A549 (cell line): ENCODE measurements at regions not wholly inside any gene's neighbourhood (a gene's known extent, or its start where the extent isn't known, plus 50 kb on each side); places are given as distances from the start of the nearest gene placed in this dataset.

Experiments used
- ATAC-seq, 2 experiments: fragments of 200-7000 bp in 1 of 2; fragments of >200 bp in 1 of 2; cut with Nextera tagmentation in 1 of 2; cut with Tn5 transposase in 1 of 2; 3 replicates each; pipeline versions ENCODE4 v1.8.0 to v1.9.1; 2018 to 2020; ENCODE audit warnings: mild to moderate bottlenecking in 1 of 2, moderate library complexity in 1 of 2
- CTCF ChIA-PET: fragments of 300-600 bp; sonication (Branson Sonifier 250); formaldehyde crosslinking; extraction: SDS; loops from one replicate; lab custom pipeline; 2021; ENCODE audit warnings: antibody characterized with exemption, inconsistent platforms; lab: Yijun Ruan, JAX
- POLR2A ChIA-PET: fragments of 350-600 bp; formaldehyde crosslinking; extraction: SDS; loops from one replicate; lab custom pipeline; 2021; ENCODE audit warnings: antibody characterized with exemption, inconsistent platforms; lab: Yijun Ruan, JAX
- DNase-seq, 2 experiments: peaks; one replicate each; pipeline versions ENCODE4 v3.0.0 to v3.0.0-alpha.2; 2011 to 2016; ENCODE audit warnings: low read depth in 1 of 2, low spot score in 1 of 2
- FAIRE-seq: peaks from 2 replicates; lab custom pipeline; 2011; peaks lifted over from hg19 to GRCh38; lab: Jason Lieb, UNC
- H3K27ac ChIP-seq, 2 experiments: fragments of >200 bp; sonication (Bioruptor Twin); formaldehyde crosslinking; 3 replicates each; pipeline ENCODE4 v1.5.1; 2016 to 2017
- H3K4me1 ChIP-seq: fragments of >200 bp; sonication (Bioruptor Twin); formaldehyde crosslinking; 3 replicates; pipeline ENCODE4 v1.6.1; 2016
- H3K4me2 ChIP-seq: fragments of >200 bp; sonication (Bioruptor Twin); formaldehyde crosslinking; 3 replicates; pipeline ENCODE4 v1.6.1; 2016
- H3K4me3 ChIP-seq: fragments of >200 bp; sonication (Bioruptor Twin); formaldehyde crosslinking; 3 replicates; pipeline ENCODE4 v1.5.1; 2016
- H3K9me3 ChIP-seq: fragments of >200 bp; sonication (Bioruptor Twin); formaldehyde crosslinking; 3 replicates; pipeline ENCODE4 v1.6.1; 2016
- CBX2 ChIP-seq: fragments of 200-600 bp; sonication (generic); IDR thresholded peaks from 2 replicates; pipeline ENCODE4 v1.6.1; 2016; ENCODE audit warnings: low read depth, mild to moderate bottlenecking, borderline replicate concordance
- CEBPB ChIP-seq, 2 experiments: fragments of >200 bp in 1 of 2; sonication (Bioruptor Twin) in 1 of 2; formaldehyde crosslinking in 1 of 2; IDR thresholded peaks; 2 replicates each; pipeline ENCODE4 v1.6.1; 2012 to 2016
- CHD4 ChIP-seq: fragments of 200-600 bp; sonication (generic); IDR thresholded peaks from 2 replicates; pipeline ENCODE4 v1.6.1; 2016; ENCODE audit warnings: antibody characterized with exemption, mild to moderate bottlenecking, borderline replicate concordance
- EP300 ChIP-seq, 2 experiments: fragments of >200 bp; sonication (Bioruptor Twin); formaldehyde crosslinking; IDR thresholded peaks; 2 replicates in 1 of 2; 3 replicates in 1 of 2; pipeline ENCODE4 v1.6.1; 2016 to 2017
- FOXS1 ChIP-seq: fragments of 250-450 bp; sonication (Bioruptor Pico); IDR thresholded peaks from 2 replicates; pipeline ENCODE4 v1.5.0; 2020; ENCODE audit warnings: mild to moderate bottlenecking, moderate library complexity
- HDAC2 ChIP-seq: fragments of 200-600 bp; sonication (generic); IDR thresholded peaks from 2 replicates; pipeline ENCODE4 v1.6.1; 2016
- HOXB13 ChIP-seq: fragments of 250-450 bp; sonication (Bioruptor Pico); IDR thresholded peaks from 2 replicates; pipeline ENCODE4 v1.5.0; 2020; ENCODE audit warnings: low read depth, mild to moderate bottlenecking, moderate library complexity
- JUN ChIP-seq, 2 experiments: fragments of >200 bp; sonication (Bioruptor Twin); formaldehyde crosslinking; IDR thresholded peaks; 2 replicates in 1 of 2; 3 replicates in 1 of 2; pipeline ENCODE4 v1.6.1; 2016 to 2017
- JUNB ChIP-seq: fragments of >200 bp; sonication (Bioruptor Twin); formaldehyde crosslinking; IDR thresholded peaks from 2 replicates; pipeline ENCODE4 v1.6.1; 2016
- KDM1A ChIP-seq: fragments of 200-600 bp; sonication (generic); IDR thresholded peaks from 2 replicates; pipeline ENCODE4 v1.6.1; 2016; ENCODE audit warnings: low read depth, mild to moderate bottlenecking
- NPAS2 ChIP-seq: fragments of 250-450 bp; sonication (Bioruptor Pico); IDR thresholded peaks from 2 replicates; pipeline ENCODE4 v1.8.0; 2022; ENCODE audit warnings: mild to moderate bottlenecking, moderate library complexity, borderline replicate concordance
- NR3C1 ChIP-seq: fragments of >200 bp; sonication (Bioruptor Twin); formaldehyde crosslinking; IDR thresholded peaks from 3 replicates; pipeline ENCODE4 v1.6.1; 2017
- RAD21 ChIP-seq, 2 experiments: fragments of >200 bp in 1 of 2; sonication (Bioruptor Twin) in 1 of 2; formaldehyde crosslinking in 1 of 2; IDR thresholded peaks in 1 of 2; conservative IDR thresholded peaks in 1 of 2; 2 replicates in 1 of 2; 3 replicates in 1 of 2; pipeline ENCODE4 v1.6.1; 2012 to 2018; ENCODE audit warnings: inconsistent platforms in 1 of 2
- RARB ChIP-seq: fragments of 250-450 bp; sonication (Bioruptor Pico); IDR thresholded peaks from 2 replicates; pipeline ENCODE4 v1.8.0; 2021; ENCODE audit warnings: mild to moderate bottlenecking, moderate library complexity
- RFX5 ChIP-seq: fragments of 450-650 bp; IDR thresholded peaks from 2 replicates; pipeline ENCODE4 v1.7.1; 2014; ENCODE audit warnings: antibody characterized with exemption, mild to moderate bottlenecking, moderate library complexity
- RNF2 ChIP-seq: fragments of 200-600 bp; sonication (generic); IDR thresholded peaks from 2 replicates; pipeline ENCODE4 v1.6.1; 2016; ENCODE audit warnings: low read depth, mild to moderate bottlenecking, antibody characterized with exemption, moderate library complexity, borderline replicate concordance
- SMC3 ChIP-seq: fragments of >200 bp; sonication (Bioruptor Twin); formaldehyde crosslinking; IDR thresholded peaks from 3 replicates; pipeline ENCODE4 v1.6.1; 2018; ENCODE audit warnings: inconsistent platforms
- SREBF2 ChIP-seq: fragments of 450-650 bp; IDR thresholded peaks from 2 replicates; pipeline ENCODE4 v1.6.1; 2014; ENCODE audit warnings: mild to moderate bottlenecking, moderate library complexity
- ZNF302 ChIP-seq: fragments of 250-450 bp; sonication (Bioruptor Pico); IDR thresholded peaks from 2 replicates; pipeline ENCODE4 v1.9.0; 2021; ENCODE audit warnings: inconsistent platforms, mild to moderate bottlenecking, moderate library complexity
- ZSCAN20 ChIP-seq: fragments of 250-450 bp; sonication (Bioruptor Pico); IDR thresholded peaks from 2 replicates; pipeline ENCODE4 v1.8.0; 2022; ENCODE audit warnings: mild to moderate bottlenecking, moderate library complexity
- WGBS: methylation state at CpG from one replicate; pipeline ENCODE4 v1.1.6; 2017; ENCODE audit errors: missing lambda C conversion rate; 5-methylcytosine and 5-hydroxymethylcytosine counted together
- TF ChIP-seq, protein P1 (sequence below): fragments of >200 bp; sonication (Bioruptor Twin); formaldehyde crosslinking; IDR thresholded peaks from 3 replicates; pipeline ENCODE4 v1.5.1; 2016
- TF ChIP-seq, protein P2 (sequence below): fragments of >200 bp; sonication (Bioruptor Twin); formaldehyde crosslinking; IDR thresholded peaks from 3 replicates; pipeline ENCODE4 v1.6.1; 2016
- TF ChIP-seq, protein P3 (sequence below): IDR thresholded peaks from 2 replicates; pipeline ENCODE4 v1.6.1; 2012
- TF ChIP-seq, protein P4 (sequence below): IDR thresholded peaks from 2 replicates; pipeline ENCODE4 v1.6.1; 2012; ENCODE audit warnings: low read depth, borderline replicate concordance

DNA sequence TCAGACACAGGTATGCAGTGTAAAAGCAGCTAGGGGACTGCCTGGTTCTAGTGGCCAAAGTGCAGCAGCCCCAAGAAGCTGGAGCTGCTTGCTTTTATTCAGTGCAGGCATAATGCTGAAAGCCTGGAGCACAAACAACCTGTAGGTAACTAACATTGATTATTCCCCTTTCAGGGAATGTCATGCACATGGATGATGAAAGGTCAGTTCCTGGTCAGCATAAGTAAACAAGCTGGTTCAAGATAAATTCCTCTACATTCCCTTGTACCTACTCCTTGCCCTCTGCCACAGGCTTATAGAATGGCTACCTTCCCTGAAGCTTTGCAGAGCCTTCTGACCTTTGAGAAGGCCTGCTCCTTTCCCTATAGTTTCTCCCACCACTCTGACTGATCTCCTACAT lies 1318.5 kb upstream of the ADGRL3 start:
- H3K27ac ChIP-seq = no peak overlapping the region
- ChIA-PET CTCF (no interaction called here), POLR2A (no interaction called here)
- FAIRE-seq (no peak), DNase-seq (no peak), ATAC-seq (no peak)
- H3K9me3 ChIP-seq = no peaks in the 10 kb centered on the region
- TF ChIP-seq NR3C1 (no peak), CHD4 (no peak), RARB (CRISPR knock-in tag) (no peak), FOXS1 (CRISPR knock-in tag) (no peak), JUN (IDR thresholded peaks at IDR 0.05) (no peak), RFX5 (no peak), RAD21 (conservative IDR thresholded peaks at IDR 0.05 in 1 of 2, IDR thresholded peaks at IDR 0.05 in 1 of 2) (no peak)
- TF ChIP-seq, protein P1, sequence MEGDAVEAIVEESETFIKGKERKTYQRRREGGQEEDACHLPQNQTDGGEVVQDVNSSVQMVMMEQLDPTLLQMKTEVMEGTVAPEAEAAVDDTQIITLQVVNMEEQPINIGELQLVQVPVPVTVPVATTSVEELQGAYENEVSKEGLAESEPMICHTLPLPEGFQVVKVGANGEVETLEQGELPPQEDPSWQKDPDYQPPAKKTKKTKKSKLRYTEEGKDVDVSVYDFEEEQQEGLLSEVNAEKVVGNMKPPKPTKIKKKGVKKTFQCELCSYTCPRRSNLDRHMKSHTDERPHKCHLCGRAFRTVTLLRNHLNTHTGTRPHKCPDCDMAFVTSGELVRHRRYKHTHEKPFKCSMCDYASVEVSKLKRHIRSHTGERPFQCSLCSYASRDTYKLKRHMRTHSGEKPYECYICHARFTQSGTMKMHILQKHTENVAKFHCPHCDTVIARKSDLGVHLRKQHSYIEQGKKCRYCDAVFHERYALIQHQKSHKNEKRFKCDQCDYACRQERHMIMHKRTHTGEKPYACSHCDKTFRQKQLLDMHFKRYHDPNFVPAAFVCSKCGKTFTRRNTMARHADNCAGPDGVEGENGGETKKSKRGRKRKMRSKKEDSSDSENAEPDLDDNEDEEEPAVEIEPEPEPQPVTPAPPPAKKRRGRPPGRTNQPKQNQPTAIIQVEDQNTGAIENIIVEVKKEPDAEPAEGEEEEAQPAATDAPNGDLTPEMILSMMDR = no peak
- TF ChIP-seq, protein P2, sequence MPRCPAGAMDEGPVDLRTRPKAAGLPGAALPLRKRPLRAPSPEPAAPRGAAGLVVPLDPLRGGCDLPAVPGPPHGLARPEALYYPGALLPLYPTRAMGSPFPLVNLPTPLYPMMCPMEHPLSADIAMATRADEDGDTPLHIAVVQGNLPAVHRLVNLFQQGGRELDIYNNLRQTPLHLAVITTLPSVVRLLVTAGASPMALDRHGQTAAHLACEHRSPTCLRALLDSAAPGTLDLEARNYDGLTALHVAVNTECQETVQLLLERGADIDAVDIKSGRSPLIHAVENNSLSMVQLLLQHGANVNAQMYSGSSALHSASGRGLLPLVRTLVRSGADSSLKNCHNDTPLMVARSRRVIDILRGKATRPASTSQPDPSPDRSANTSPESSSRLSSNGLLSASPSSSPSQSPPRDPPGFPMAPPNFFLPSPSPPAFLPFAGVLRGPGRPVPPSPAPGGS = no peak
- H3K4me1 ChIP-seq = no peaks in the 10 kb centered on the region
- no peak overlapping the region for H3K4me3 ChIP-seq
- no peak overlapping the region for H3K4me2 ChIP-seq

DNA sequence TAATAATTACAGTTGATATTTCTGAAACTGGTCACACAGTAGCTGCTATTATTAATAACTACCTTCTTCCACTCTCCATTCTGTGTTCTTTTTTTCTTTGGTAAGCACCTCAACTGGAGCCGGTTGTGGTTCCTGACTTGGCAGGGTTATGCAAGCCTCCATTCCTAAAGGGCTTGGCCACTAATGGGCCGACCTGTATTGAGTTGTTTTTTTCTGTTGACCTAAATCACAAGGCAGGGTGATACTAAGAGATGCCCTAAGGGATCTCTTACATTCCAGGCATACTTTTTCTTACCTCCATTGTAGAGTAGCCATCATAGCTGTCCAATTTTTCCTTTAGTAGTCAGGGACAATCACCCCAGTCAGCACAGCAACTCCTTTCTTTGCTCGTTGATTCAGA lies 1295.8 kb upstream of the ADGRL3 start:
- no peak overlapping the region for H3K27ac ChIP-seq
- FAIRE-seq = no peak
- H3K4me1 ChIP-seq = no peaks in the 10 kb centered on the region
- H3K4me2 ChIP-seq = no peak overlapping the region
- ChIA-PET POLR2A (no interaction called here), CTCF (no interaction called here)
- no peak for ATAC-seq
- H3K4me3 ChIP-seq = no peak overlapping the region
- no peaks in the 10 kb centered on the region for H3K9me3 ChIP-seq
- WGBS = 0% methylated on average over 3 of the region's 3 CpGs
- TF ChIP-seq SMC3 (no peak), KDM1A (no peak), RARB (CRISPR knock-in tag) (no peak), EP300 (IDR thresholded peaks at IDR 0.05) (no peak), NPAS2 (CRISPR knock-in tag) (no peak), ZNF302 (CRISPR knock-in tag) (no peak), SREBF2 (no peak), CBX2 (no peak), FOXS1 (CRISPR knock-in tag) (no peak), HOXB13 (CRISPR knock-in tag) (no peak), JUNB (no peak), RNF2 (no peak), CEBPB (IDR thresholded peaks at IDR 0.05) (no peak), HDAC2 (no peak)
- TF ChIP-seq, protein P3, sequence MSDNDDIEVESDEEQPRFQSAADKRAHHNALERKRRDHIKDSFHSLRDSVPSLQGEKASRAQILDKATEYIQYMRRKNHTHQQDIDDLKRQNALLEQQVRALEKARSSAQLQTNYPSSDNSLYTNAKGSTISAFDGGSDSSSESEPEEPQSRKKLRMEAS = no peak
- TF ChIP-seq, protein P4, sequence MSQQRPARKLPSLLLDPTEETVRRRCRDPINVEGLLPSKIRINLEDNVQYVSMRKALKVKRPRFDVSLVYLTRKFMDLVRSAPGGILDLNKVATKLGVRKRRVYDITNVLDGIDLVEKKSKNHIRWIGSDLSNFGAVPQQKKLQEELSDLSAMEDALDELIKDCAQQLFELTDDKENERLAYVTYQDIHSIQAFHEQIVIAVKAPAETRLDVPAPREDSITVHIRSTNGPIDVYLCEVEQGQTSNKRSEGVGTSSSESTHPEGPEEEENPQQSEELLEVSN = no peak
- no peak for DNase-seq

DNA sequence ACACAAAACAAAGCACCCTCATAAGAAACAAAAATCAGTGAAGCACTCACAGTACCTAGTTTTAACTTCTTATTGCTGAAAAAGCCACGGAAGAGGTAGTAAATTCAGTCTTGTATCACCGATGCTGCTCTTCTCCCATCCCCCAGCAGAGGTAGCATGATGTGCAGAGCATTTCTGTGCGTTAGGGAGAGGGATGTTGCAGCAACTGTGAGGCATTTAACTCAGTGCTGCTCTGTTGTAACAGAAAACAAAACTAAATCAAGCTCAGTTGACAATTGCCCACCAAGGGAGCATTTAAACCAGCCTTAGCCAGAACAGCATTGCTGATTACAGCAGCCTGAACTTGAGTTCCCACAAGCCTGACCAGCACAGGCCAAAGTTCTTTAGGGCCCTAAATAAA lies 1279.7 kb upstream of the ADGRL3 start:
- H3K9me3 ChIP-seq = no peaks in the 10 kb centered on the region
- no peak for TF ChIP-seq JUNB
- no peak for TF ChIP-seq ZSCAN20 (CRISPR knock-in tag)
- TF ChIP-seq, all 56 proteins: peak for 0
- CTCF ChIA-PET = no interaction called here
- Histone ChIP-seq H3K4me1 (no peaks in the 10 kb centered on the region), H3K4me3 (no peak overlapping the region), H3K27ac (no peak overlapping the region), H3K4me2 (no peak overlapping the region)
- no peak for FAIRE-seq
- no peak for DNase-seq
- no peak for ATAC-seq
- POLR2A ChIA-PET = no interaction called here
- WGBS = 10% methylated on average over 3 of the region's 3 CpGs
